HepG2 (cell line): ENCODE measurements at regions not wholly inside any gene's neighbourhood (a gene's known extent, or its start where the extent isn't known, plus 50 kb on each side); places are given as distances from the start of the nearest gene placed in this dataset.

Experiments used
- ATAC-seq: fragments of 200-7000 bp; cut with Tn5 transposase; 3 replicates; pipeline ENCODE4 v1.9.1; 2020; ENCODE audit warnings: mild to moderate bottlenecking, moderate library complexity
- BruUV-seq: library from RNA; stranded (reverse); fragments of 400-500 nt; replicated peaks from 2 replicates; lab custom pipeline; 2021; lab: Mats Ljungman, UMichigan
- CTCF ChIA-PET: fragments of 300-600 bp; formaldehyde crosslinking; extraction: SDS; loops from one replicate; lab custom pipeline; 2021; ENCODE audit warnings: low total read pairs, inconsistent platforms, low intra/inter-chr PET ratio; lab: Yijun Ruan, JAX
- POLR2A ChIA-PET: fragments of 350-600 bp; sonication (Branson Sonifier 250); formaldehyde crosslinking; loops from one replicate; lab custom pipeline; 2020; ENCODE audit warnings: antibody characterized with exemption, inconsistent platforms; lab: Yijun Ruan, JAX
- DNase-seq: peaks from one replicate; pipeline ENCODE4 v3.0.0-alpha.2; 2015; ENCODE audit warnings: low spot score
- FAIRE-seq: peaks from 3 replicates; lab custom pipeline; 2011; peaks lifted over from hg19 to GRCh38; lab: Jason Lieb, UNC
- H2AFZ ChIP-seq: one replicate; pipeline ENCODE4 v1.6.1; 2011; ENCODE audit warnings: low read length, inconsistent platforms
- H3K27ac ChIP-seq: fragments of 300-600 bp; 3 replicates; pipeline ENCODE4 v1.8.0; 2011; ENCODE audit warnings: mixed run types, mild to moderate bottlenecking, mixed read lengths, low read length, inconsistent platforms; ENCODE audit not compliant: insufficient read depth; ENCODE audit errors: extremely low read length
- H3K27me3 ChIP-seq, 2 experiments: fragments of 200-600 bp in 1 of 2; 2 replicates in 1 of 2; 3 replicates in 1 of 2; pipeline versions ENCODE4 v1.6.0 to v1.8.0; 2011; ENCODE audit warnings: low read length in 2 of 2, mild to moderate bottlenecking in 2 of 2, moderate library complexity in 2 of 2, inconsistent platforms in 1 of 2; ENCODE audit not compliant: insufficient read depth in 2 of 2, control insufficient read depth in 1 of 2
- H3K36me3 ChIP-seq, 2 experiments: fragments of 200-600 bp in 1 of 2; replicated peaks in 1 of 2; 2 replicates in 1 of 2; 3 replicates in 1 of 2; pipeline versions ENCODE4 v1.5.1 to v1.8.0; 2011; ENCODE audit warnings: low read length in 2 of 2, inconsistent platforms in 1 of 2; ENCODE audit not compliant: insufficient read depth in 2 of 2, control insufficient read depth in 1 of 2
- H3K4me1 ChIP-seq: 2 replicates; pipeline ENCODE4 v1.5.1; 2012; ENCODE audit warnings: low read length, inconsistent platforms; ENCODE audit not compliant: insufficient read depth
- H3K4me2 ChIP-seq: 2 replicates; pipeline ENCODE4 v1.6.0; 2011; ENCODE audit warnings: low read depth, low read length, inconsistent platforms
- H3K4me3 ChIP-seq, 3 experiments: fragments of 200-600 bp in 1 of 3; sonication (generic), shearing (Covaris generic) in 1 of 3; replicated peaks in 1 of 3; 2 replicates each; pipeline ENCODE4 v1.5.1; 2011 to 2016; ENCODE audit warnings: low read length in 3 of 3, inconsistent platforms in 2 of 3, low read depth in 2 of 3, mild to moderate bottlenecking in 2 of 3, control low read depth in 1 of 3, mixed read lengths in 1 of 3; ENCODE audit not compliant: insufficient read depth in 1 of 3
- H3K79me2 ChIP-seq: one replicate; pipeline ENCODE4 v1.6.1; 2011; ENCODE audit warnings: low read length, inconsistent platforms; ENCODE audit not compliant: insufficient read depth
- H3K9ac ChIP-seq: 2 replicates; pipeline ENCODE4 v1.6.0; 2011; ENCODE audit warnings: mild to moderate bottlenecking, low read depth, low read length, inconsistent platforms; ENCODE audit not compliant: insufficient read depth
- H3K9me3 ChIP-seq: 2 replicates; pipeline ENCODE4 v1.5.1; 2012; ENCODE audit warnings: mild to moderate bottlenecking, low read length
- H4K20me1 ChIP-seq: 2 replicates; pipeline ENCODE4 v1.6.0; 2011; ENCODE audit warnings: inconsistent platforms, mild to moderate bottlenecking, low read length, moderate library complexity; ENCODE audit not compliant: insufficient read depth
- BORCS8-MEF2B ChIP-seq: sonication (generic); formaldehyde crosslinking; IDR thresholded peaks from 2 replicates; pipeline ENCODE4 v1.8.0; 2022; ENCODE audit warnings: mild to moderate bottlenecking, missing genetic modification reagents
- BRCA1 ChIP-seq: sonication (generic); formaldehyde crosslinking; IDR thresholded peaks from 2 replicates; pipeline ENCODE4 v1.4.0; 2020; ENCODE audit warnings: missing genetic modification reagents
- KLF13 ChIP-seq: sonication (generic); formaldehyde crosslinking; IDR thresholded peaks from 2 replicates; pipeline ENCODE4 v1.4.0; 2020; ENCODE audit warnings: mild to moderate bottlenecking, missing genetic modification reagents
- KLF9 ChIP-seq: IDR thresholded peaks from 2 replicates; pipeline ENCODE4 v1.6.1; 2016; ENCODE audit warnings: low read depth
- MED1 ChIP-seq: sonication (generic); formaldehyde crosslinking; IDR thresholded peaks from 2 replicates; pipeline ENCODE4 v1.4.0; 2020; ENCODE audit warnings: missing genetic modification reagents
- PAWR ChIP-seq: sonication (generic); formaldehyde crosslinking; IDR thresholded peaks from 2 replicates; pipeline ENCODE4 v1.4.0; 2020; ENCODE audit warnings: missing genetic modification reagents, mild to moderate bottlenecking, borderline replicate concordance
- SOX6 ChIP-seq, 2 experiments: fragments of 450-650 bp in 1 of 2; sonication (generic) in 1 of 2; formaldehyde crosslinking in 1 of 2; IDR thresholded peaks; 2 replicates each; pipeline versions ENCODE4 v1.4.0 to v1.6.1; 2017 to 2020; ENCODE audit warnings: antibody characterized with exemption in 1 of 2, mild to moderate bottlenecking in 1 of 2, missing genetic modification reagents in 1 of 2
- ZFAT ChIP-seq: sonication (generic); formaldehyde crosslinking; conservative IDR thresholded peaks from 2 replicates; pipeline ENCODE4 v1.8.1; 2023; ENCODE audit warnings: missing genetic modification reagents, inconsistent platforms
- ZFP62 ChIP-seq: sonication (generic); formaldehyde crosslinking; IDR thresholded peaks from 2 replicates; pipeline ENCODE4 v1.4.0; 2020; ENCODE audit warnings: missing genetic modification reagents
- ZNF317 ChIP-seq: sonication (generic); formaldehyde crosslinking; IDR thresholded peaks from 2 replicates; pipeline ENCODE4 v1.5.0; 2020; ENCODE audit warnings: mild to moderate bottlenecking, missing genetic modification reagents
- ZNF367 ChIP-seq: sonication (generic); formaldehyde crosslinking; IDR thresholded peaks from 2 replicates; pipeline ENCODE4 v1.4.0; 2020; ENCODE audit warnings: missing genetic modification reagents, borderline replicate concordance
- ZNF510 ChIP-seq: sonication (generic); formaldehyde crosslinking; IDR thresholded peaks from 2 replicates; pipeline ENCODE4 v1.4.0; 2020; ENCODE audit warnings: low read depth, mild to moderate bottlenecking, missing genetic modification reagents
- ZNF709 ChIP-seq: sonication (generic); formaldehyde crosslinking; IDR thresholded peaks from 2 replicates; pipeline ENCODE4 v1.5.0; 2020; ENCODE audit warnings: mild to moderate bottlenecking, missing genetic modification reagents
- WGBS: methylation state at CpG from one replicate; pipeline ENCODE4 v1.1.6; 2017; ENCODE audit warnings: low lambda C conversion rate; 5-methylcytosine and 5-hydroxymethylcytosine counted together
- in situ Hi-C: cut with HindIII; loops from 2 replicates; pipeline ENCODE4 v1.10.0; 2017; ENCODE audit warnings: low pct_unique_long_range_greater_than_20kb; ENCODE audit not compliant: extremely low pct_ligation_motif_present
- intact Hi-C: fragments of 100-400 bp; cut with micrococcal nuclease; formaldehyde crosslinking; loops from one replicate; pipeline ENCODE4 v1.10.0; 2022; ENCODE audit not compliant: unreplicated experiment
- TF ChIP-seq, protein P1 (sequence below): sonication (generic); formaldehyde crosslinking; IDR thresholded peaks from 2 replicates; pipeline ENCODE4 v1.8.0; 2022; ENCODE audit warnings: mild to moderate bottlenecking, missing genetic modification reagents, moderate library complexity
- TF ChIP-seq, protein P2 (sequence below): IDR thresholded peaks from 2 replicates; pipeline ENCODE4 v1.6.1; 2016; ENCODE audit warnings: low read depth, borderline replicate concordance
- TF ChIP-seq, protein P3 (sequence below): IDR thresholded peaks from 2 replicates; pipeline ENCODE4 v1.6.1; 2016; ENCODE audit warnings: low read depth
- TF ChIP-seq, protein P4 (sequence below): sonication (generic); formaldehyde crosslinking; IDR thresholded peaks from 2 replicates; pipeline ENCODE4 v1.5.1; 2020; ENCODE audit warnings: mild to moderate bottlenecking, missing genetic modification reagents, moderate library complexity
- TF ChIP-seq, protein P5 (sequence below): sonication (generic); formaldehyde crosslinking; IDR thresholded peaks from 2 replicates; pipeline ENCODE4 v1.4.0; 2020; ENCODE audit warnings: mild to moderate bottlenecking, missing genetic modification reagents

DNA sequence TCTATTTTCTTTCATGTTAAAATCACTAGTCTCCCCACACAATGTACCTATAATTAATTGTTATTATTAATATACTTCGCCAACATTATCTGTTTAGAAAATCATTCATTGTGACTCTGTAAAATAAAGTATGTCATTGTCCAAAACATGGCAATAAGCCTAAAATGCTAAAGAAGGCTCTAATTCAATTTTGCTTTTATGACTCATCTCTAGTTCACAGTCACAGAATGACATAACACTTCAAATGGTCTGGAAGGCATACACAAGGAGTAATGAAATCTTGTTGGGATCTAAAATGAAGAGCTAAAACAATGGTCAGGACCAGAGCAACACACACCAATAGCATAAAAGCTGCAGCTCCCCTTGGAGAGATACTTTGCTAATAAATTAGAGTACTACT lies 505.8 kb downstream of the GPAM start:
- in situ Hi-C loops = no loop called here
- Histone ChIP-seq H3K36me3 (no peaks in the 10 kb centered on the region), H3K4me3 (no peak overlapping the region), H3K79me2 (no peaks in the 10 kb centered on the region)
- DNase-seq = no peak
- TF ChIP-seq ZFP62 (no peak), ZFAT (CRISPR knock-in tag) (no peak), ZNF317 (CRISPR knock-in tag) (no peak), BRCA1 (CRISPR knock-in tag) (no peak), KLF9 (CRISPR knock-in tag) (no peak), PAWR (CRISPR knock-in tag) (no peak), ZNF709 (CRISPR knock-in tag) (no peak), SOX6 (IDR thresholded peaks at IDR 0.05) (no peak), SOX6 (CRISPR knock-in tag; IDR thresholded peaks at IDR 0.05) (no peak), ZNF510 (CRISPR knock-in tag) (no peak), KLF13 (CRISPR knock-in tag) (no peak), BORCS8-MEF2B (CRISPR knock-in tag) (no peak), MED1 (CRISPR knock-in tag) (no peak), ZNF367 (CRISPR knock-in tag) (no peak)
- TF ChIP-seq, protein P1, sequence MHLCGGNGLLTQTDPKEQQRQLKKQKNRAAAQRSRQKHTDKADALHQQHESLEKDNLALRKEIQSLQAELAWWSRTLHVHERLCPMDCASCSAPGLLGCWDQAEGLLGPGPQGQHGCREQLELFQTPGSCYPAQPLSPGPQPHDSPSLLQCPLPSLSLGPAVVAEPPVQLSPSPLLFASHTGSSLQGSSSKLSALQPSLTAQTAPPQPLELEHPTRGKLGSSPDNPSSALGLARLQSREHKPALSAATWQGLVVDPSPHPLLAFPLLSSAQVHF (CRISPR knock-in tag) = no peak
- TF ChIP-seq, protein P2, sequence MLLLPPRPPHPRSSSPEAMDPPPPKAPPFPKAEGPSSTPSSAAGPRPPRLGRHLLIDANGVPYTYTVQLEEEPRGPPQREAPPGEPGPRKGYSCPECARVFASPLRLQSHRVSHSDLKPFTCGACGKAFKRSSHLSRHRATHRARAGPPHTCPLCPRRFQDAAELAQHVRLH = no peak
- TF ChIP-seq, protein P3, sequence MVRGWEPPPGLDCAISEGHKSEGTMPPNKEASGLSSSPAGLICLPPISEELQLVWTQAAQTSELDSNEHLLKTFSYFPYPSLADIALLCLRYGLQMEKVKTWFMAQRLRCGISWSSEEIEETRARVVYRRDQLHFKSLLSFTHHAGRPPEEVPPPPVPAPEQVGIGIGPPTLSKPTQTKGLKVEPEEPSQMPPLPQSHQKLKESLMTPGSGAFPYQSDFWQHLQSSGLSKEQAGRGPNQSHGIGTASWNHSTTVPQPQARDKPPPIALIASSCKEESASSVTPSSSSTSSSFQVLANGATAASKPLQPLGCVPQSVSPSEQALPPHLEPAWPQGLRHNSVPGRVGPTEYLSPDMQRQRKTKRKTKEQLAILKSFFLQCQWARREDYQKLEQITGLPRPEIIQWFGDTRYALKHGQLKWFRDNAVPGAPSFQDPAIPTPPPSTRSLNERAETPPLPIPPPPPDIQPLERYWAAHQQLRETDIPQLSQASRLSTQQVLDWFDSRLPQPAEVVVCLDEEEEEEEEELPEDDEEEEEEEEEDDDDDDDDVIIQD (CRISPR knock-in tag) = no peak
- TF ChIP-seq, protein P4, sequence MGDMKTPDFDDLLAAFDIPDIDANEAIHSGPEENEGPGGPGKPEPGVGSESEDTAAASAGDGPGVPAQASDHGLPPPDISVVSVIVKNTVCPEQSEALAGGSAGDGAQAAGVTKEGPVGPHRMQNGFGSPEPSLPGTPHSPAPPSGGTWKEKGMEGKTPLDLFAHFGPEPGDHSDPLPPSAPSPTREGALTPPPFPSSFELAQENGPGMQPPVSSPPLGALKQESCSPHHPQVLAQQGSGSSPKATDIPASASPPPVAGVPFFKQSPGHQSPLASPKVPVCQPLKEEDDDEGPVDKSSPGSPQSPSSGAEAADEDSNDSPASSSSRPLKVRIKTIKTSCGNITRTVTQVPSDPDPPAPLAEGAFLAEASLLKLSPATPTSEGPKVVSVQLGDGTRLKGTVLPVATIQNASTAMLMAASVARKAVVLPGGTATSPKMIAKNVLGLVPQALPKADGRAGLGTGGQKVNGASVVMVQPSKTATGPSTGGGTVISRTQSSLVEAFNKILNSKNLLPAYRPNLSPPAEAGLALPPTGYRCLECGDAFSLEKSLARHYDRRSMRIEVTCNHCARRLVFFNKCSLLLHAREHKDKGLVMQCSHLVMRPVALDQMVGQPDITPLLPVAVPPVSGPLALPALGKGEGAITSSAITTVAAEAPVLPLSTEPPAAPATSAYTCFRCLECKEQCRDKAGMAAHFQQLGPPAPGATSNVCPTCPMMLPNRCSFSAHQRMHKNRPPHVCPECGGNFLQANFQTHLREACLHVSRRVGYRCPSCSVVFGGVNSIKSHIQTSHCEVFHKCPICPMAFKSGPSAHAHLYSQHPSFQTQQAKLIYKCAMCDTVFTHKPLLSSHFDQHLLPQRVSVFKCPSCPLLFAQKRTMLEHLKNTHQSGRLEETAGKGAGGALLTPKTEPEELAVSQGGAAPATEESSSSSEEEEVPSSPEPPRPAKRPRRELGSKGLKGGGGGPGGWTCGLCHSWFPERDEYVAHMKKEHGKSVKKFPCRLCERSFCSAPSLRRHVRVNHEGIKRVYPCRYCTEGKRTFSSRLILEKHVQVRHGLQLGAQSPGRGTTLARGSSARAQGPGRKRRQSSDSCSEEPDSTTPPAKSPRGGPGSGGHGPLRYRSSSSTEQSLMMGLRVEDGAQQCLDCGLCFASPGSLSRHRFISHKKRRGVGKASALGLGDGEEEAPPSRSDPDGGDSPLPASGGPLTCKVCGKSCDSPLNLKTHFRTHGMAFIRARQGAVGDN (CRISPR knock-in tag) = no peak
- TF ChIP-seq, protein P5, sequence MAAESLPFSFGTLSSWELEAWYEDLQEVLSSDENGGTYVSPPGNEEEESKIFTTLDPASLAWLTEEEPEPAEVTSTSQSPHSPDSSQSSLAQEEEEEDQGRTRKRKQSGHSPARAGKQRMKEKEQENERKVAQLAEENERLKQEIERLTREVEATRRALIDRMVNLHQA (CRISPR knock-in tag) = no peak
- TF ChIP-seq, all 625 proteins: peak for 0
- Histone ChIP-seq H4K20me1 (no peaks in the 10 kb centered on the region), H2AFZ (no peak overlapping the region), H3K9me3 (no peaks in the 10 kb centered on the region), H3K27me3 (no peaks in the 10 kb centered on the region), H3K9ac (no peak overlapping the region), H3K27ac (no peak overlapping the region), H3K4me1 (no peaks in the 10 kb centered on the region), H3K4me2 (no peak overlapping the region)
- ChIA-PET POLR2A (no interaction called here), CTCF (no interaction called here)
- WGBS = 30% methylated on average over 1 of the region's 1 CpG
- FAIRE-seq = no peak
- BruUV-seq = no TSS peak
- intact Hi-C loops = no loop called here
- no peak for ATAC-seq
